Panc1 (cell line): ENCODE measurements at regions not wholly inside any gene's neighbourhood (a gene's known extent, or its start where the extent isn't known, plus 50 kb on each side); places are given as distances from the start of the nearest gene placed in this dataset.
"Not testable (repeated sequence)": the region's sequence is repeated elsewhere in the genome, so short reads cannot be mapped to it uniquely, and the experiment has no call there.

Experiments
- ATAC-seq: fragments of 200-7000 bp; cut with Tn5 transposase; 2 replicates; pipeline ENCODE4 v1.9.1; 2020; ENCODE audit warnings: mild to moderate bottlenecking, moderate library complexity
- BruUV-seq: library from RNA; stranded (reverse); fragments of 400-500 nt; replicated peaks from 2 replicates; lab custom pipeline; 2021; lab: Mats Ljungman, UMichigan
- CTCF ChIA-PET: fragments of 300-600 bp; sonication (Branson Sonifier 250); formaldehyde crosslinking; loops from one replicate; lab custom pipeline; 2022; ENCODE audit warnings: antibody characterized with exemption; lab: Charles Lee
- POLR2A ChIA-PET: fragments of 300-600 bp; sonication (Branson Sonifier 250); formaldehyde crosslinking; loops from one replicate; lab custom pipeline; 2022; ENCODE audit warnings: antibody characterized with exemption; lab: Charles Lee
- DNase-seq: peaks from one replicate; pipeline ENCODE4 v3.0.0-alpha.2; 2010; ENCODE audit warnings: low read depth, low spot score
- H3K27ac ChIP-seq: 2 replicates; pipeline ENCODE4 v1.5.1; 2011; ENCODE audit warnings: mild to moderate bottlenecking, low read length, inconsistent platforms
- H3K27me3 ChIP-seq: fragments of 200-500 bp; sonication (Bioruptor generic); 2 replicates; pipeline ENCODE4 v1.6.0; 2014; ENCODE audit warnings: low read length, inconsistent platforms; ENCODE audit not compliant: control insufficient read depth, insufficient read depth
- H3K36me3 ChIP-seq: fragments of 200-500 bp; sonication (Bioruptor generic); 2 replicates; pipeline ENCODE4 v1.5.1; 2014; ENCODE audit warnings: inconsistent platforms, mild to moderate bottlenecking, low read length, moderate library complexity; ENCODE audit not compliant: control insufficient read depth, insufficient read depth
- H3K4me1 ChIP-seq: 2 replicates; pipeline ENCODE4 v1.5.1; 2011; ENCODE audit warnings: inconsistent platforms, mild to moderate bottlenecking, low read length, moderate library complexity; ENCODE audit not compliant: control insufficient read depth, insufficient read depth
- H3K4me3 ChIP-seq, 2 experiments: 2 replicates each; pipeline ENCODE4 v1.5.1; 2011 to 2012; ENCODE audit warnings: low read depth in 2 of 2, low read length in 2 of 2, mild to moderate bottlenecking in 2 of 2, inconsistent platforms in 1 of 2, moderate library complexity in 1 of 2
- H3K9me3 ChIP-seq: fragments of 200-500 bp; sonication (Bioruptor generic); 2 replicates; pipeline ENCODE4 v1.5.1; 2014; ENCODE audit warnings: low read depth, mild to moderate bottlenecking, inconsistent platforms, low read length, moderate library complexity; ENCODE audit not compliant: control insufficient read depth, insufficient read depth
- CTCF ChIP-seq: fragments of 450-650 bp; IDR thresholded peaks from 2 replicates; pipeline ENCODE4 v1.5.1; 2017; ENCODE audit warnings: mild to moderate bottlenecking
- POLR2AphosphoS5 ChIP-seq: IDR thresholded peaks from 2 replicates; pipeline ENCODE4 v1.6.1; 2012; ENCODE audit warnings: mild to moderate bottlenecking, low read depth, low read length, moderate library complexity
- REST ChIP-seq, 2 experiments: IDR thresholded peaks; 2 replicates each; pipeline ENCODE4 v1.6.1; 2011 to 2012; ENCODE audit warnings: low read depth in 2 of 2, control low read depth in 1 of 2, low read length in 1 of 2, mild to moderate bottlenecking in 1 of 2, moderate library complexity in 1 of 2; ENCODE audit not compliant: insufficient read depth in 1 of 2
- SIN3A ChIP-seq: IDR thresholded peaks from 2 replicates; pipeline ENCODE4 v1.6.1; 2012; ENCODE audit warnings: low read depth, mild to moderate bottlenecking, low read length, moderate library complexity, borderline replicate concordance; ENCODE audit not compliant: insufficient read depth
- TCF7L2 ChIP-seq: IDR thresholded peaks from 2 replicates; pipeline ENCODE4 v1.6.1; 2011; ENCODE audit warnings: mild to moderate bottlenecking, low read depth, low read length, inconsistent platforms
- in situ Hi-C: cut with HindIII; loops from 2 replicates; pipeline ENCODE4 v1.10.0; 2016; ENCODE audit warnings: low sequenced_read_pairs, low pct_unique_long_range_greater_than_20kb
- intact Hi-C: fragments of 100-400 bp; cut with micrococcal nuclease; formaldehyde crosslinking; loops from one replicate; pipeline ENCODE4 v1.10.0; 2022; ENCODE audit not compliant: unreplicated experiment

- Histone ChIP-seq H3K9me3 (no peaks in the 10 kb centered on the region), H3K36me3 (no peaks in the 10 kb centered on the region), H3K27me3 (no peaks in the 10 kb centered on the region), H3K27ac (no peak overlapping the region), H3K4me1 (no peaks in the 10 kb centered on the region), H3K4me3 (no peak overlapping the region)
- no TSS peak for BruUV-seq
- POLR2A ChIA-PET, result no interaction called here
- in situ Hi-C loops (no loop called here), intact Hi-C loops (no loop called here)
- CTCF ChIA-PET, result no interaction called here
- TF ChIP-seq CTCF (no peak), SIN3A (no peak), REST (IDR thresholded peaks at IDR 0.05; ENCODE audit: insufficient read depth in 1 of 2, low read depth in 2 of 2, low read length in 1 of 2) (no peak), POLR2AphosphoS5 (no peak), TCF7L2 (no peak)
- no peak for DNase-seq
- no peak for ATAC-seq
Measured at GRCh38 chr5:40202814-40203440, 476.8 kb upstream of the PTGER4 start.

GRCh38 chr5:40198736-40199135, 481.0 kb upstream of the PTGER4 start:
- intact Hi-C loops (no loop called here), in situ Hi-C loops (no loop called here)
- no peak overlapping the region for H3K4me3 ChIP-seq
- no peaks in the 10 kb centered on the region for H3K9me3 ChIP-seq
- ChIA-PET CTCF (no interaction called here), POLR2A (no interaction called here)
- no peak for ATAC-seq
- TF ChIP-seq POLR2AphosphoS5 (no peak), CTCF (no peak), TCF7L2 (no peak), SIN3A (no peak), REST (IDR thresholded peaks at IDR 0.05; ENCODE audit: insufficient read depth in 1 of 2, low read depth in 2 of 2, low read length in 1 of 2) (no peak)
- no peaks in the 10 kb centered on the region for H3K4me1 ChIP-seq
- no TSS peak for BruUV-seq
- no peak for DNase-seq
- no peaks in the 10 kb centered on the region for H3K36me3 ChIP-seq
- H3K27ac ChIP-seq, result no peak overlapping the region
- H3K27me3 ChIP-seq, result no peaks in the 10 kb centered on the region

GRCh38 chr5:40195574-40195973, 484.1 kb upstream of the PTGER4 start:
- CTCF ChIA-PET, POLR2A ChIA-PET, H3K27me3 ChIP-seq, intact Hi-C loops, H3K4me1 ChIP-seq, H3K9me3 ChIP-seq, in situ Hi-C loops, H3K27ac ChIP-seq, DNase-seq, H3K36me3 ChIP-seq, BruUV-seq, ATAC-seq, H3K4me3 ChIP-seq: not testable (repeated sequence)
